ENCODE measurements at regions not wholly inside any gene's neighbourhood (a gene's known extent, or its start where the extent isn't known, plus 50 kb on each side); places are given as distances from the start of the nearest gene placed in this dataset.

- no peak for DNase-seq
Measured at GRCh38 chr2:241924069-241924908, 54.8 kb downstream of the RTP5 start.

- DNase-seq: no peak
Measured at GRCh38 chr2:241924909-241925250, 55.4 kb downstream of the RTP5 start.

- no peak for DNase-seq
Measured at GRCh38 chr2:241925277-241925676, 55.7 kb downstream of the RTP5 start.

- no peak for DNase-seq
Measured at GRCh38 chr2:241925821-241926441, 56.4 kb downstream of the RTP5 start.

- no peak for DNase-seq
Measured at GRCh38 chr2:241926541-241927311, 57.2 kb downstream of the RTP5 start.

- no peak for DNase-seq
Measured at GRCh38 chr2:241929551-241930490, 60.3 kb downstream of the RTP5 start.

GRCh38 chr2:241931084-241931975, 61.8 kb downstream of the RTP5 start:
- DNase-seq: no peak

- DNase-seq: no peak
Measured at GRCh38 chr2:241931976-241932898, 62.7 kb downstream of the RTP5 start.

GRCh38 chr2:241932899-241933178, 63.3 kb downstream of the RTP5 start:
- no peak for DNase-seq

DNA sequence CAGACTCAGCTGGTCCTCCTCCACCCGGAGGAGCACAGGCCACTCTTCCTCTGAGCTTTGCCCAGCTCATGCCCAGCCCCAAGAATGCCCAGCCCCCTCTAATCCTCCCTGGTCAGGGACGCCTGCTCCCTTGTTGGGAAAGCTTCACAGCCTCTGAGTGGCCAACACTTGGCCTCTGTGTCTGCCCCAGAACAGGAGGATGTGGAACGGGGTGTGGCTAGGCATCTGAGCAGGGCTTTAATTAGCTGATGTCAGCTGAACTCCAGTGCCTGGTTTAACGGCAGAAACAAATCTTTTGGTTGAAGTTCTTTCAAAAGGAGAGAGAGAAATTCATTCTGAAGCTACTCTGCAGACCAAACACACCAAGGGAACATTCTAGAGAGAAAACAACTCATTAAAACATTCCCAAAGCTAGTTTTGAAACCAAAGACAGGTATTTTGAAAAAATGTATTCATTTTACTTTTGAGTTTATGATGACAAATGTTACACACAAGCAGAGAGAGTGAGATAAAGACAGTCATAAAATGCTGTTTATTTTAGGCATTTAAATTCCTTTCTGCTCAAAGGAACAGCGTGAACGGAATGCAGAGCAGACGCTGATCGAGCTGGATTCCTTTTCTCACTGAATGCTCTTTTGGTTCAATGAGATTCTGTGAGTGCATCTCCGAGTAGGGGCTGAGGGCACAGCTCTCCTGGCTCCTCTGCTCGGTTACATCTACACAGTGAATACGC, 63.8 kb downstream of the RTP5 start:
- no peak for DNase-seq

DNA sequence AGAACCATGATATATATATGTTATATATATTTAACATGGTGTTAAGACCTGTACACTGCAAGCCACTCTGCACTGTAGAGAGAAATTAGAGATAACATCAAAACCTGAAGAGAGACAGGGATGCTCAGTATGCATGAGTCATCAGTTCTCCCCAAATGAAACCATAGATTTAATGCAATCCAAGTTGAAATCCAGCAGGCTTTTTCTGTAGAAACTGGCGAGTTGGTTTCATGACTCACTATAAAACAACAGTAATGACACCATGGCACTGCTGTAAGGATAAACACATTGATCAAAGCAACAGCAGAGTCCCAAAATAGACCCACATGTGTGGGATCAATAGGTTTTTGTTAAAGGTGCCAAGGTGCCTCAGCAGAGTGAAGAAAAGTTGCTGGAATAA, 65.8 kb downstream of the RTP5 start:
- no peak for DNase-seq

DNA sequence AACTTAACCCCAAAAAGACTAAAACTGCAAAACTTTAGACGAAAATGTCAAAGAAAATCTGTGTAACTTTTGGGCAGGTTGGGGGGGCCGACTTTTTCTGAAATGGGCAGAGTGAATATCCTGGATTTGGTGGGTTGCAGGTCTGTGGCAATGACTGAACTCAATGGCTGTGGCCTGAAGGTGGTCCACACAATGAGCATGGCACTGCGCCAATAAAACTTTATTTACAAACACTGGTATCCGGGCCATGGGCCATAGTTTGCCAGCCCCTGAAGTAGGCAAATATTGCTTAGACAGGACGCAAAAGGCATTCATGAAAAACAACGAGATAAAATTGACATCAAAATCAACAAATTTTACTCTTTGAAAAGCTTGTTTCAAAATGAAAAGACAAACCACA, 66.2 kb downstream of the RTP5 start:
- no peak for DNase-seq

DNA sequence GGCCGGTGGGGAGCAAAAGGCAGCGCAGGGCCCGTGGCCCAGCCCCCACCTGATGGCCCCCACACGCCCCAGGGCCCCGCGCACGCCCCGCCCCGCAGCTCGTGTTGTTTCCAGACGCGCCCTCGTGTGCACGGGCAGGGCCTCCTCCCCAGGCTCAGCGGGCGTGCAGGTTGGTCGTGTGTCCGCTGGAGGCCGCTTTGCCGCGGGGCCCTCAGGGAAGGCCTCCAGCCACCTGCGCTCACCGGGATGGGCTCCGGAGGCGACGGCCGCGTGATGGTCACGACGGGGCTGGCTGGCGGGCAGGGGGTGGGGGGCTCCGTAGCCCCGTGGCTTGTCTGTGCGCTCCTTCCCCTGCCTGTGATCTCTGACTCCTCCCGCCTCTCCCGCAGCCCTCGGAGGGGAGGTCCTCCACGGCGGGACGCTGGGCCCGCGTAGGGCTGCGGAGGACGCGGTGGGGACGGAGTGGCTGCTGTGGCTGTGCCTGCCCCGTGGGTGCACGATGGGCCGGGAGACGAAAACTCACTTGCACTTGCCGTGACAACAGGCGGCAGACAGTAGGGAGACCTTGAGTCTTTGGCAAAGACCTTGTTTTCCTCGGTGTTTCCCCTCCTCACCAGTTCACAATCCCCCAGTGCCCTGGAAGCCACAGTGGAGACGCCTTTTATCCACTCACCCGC, 67.1 kb downstream of the RTP5 start:
- no peak for DNase-seq

DNA sequence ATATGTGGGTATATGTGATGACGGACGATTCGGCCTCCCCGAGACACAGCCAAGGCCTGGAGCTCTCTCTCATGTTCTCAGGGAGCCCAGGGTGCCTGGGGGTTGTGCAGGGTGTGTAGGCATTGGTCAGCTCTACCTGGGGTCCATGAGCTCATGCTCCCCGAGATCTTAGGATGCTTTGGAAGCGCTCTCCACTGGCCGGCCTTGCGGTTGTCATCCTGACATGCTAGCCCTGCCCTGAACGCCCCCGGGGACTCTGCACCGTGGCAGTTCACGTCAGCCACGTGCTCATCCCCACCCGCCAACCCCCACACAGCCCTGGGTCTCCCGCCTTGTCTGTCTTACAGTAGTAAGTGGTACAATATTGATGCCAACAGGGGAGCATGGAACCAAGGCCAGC, 67.8 kb downstream of the RTP5 start:
- DNase-seq: no peak

GRCh38 chr2:241939541-241939940, 70.0 kb downstream of the RTP5 start:
- no peak for DNase-seq

- DNase-seq: no peak
Measured at GRCh38 chr2:241940329-241940728, 70.8 kb downstream of the RTP5 start.

DNA sequence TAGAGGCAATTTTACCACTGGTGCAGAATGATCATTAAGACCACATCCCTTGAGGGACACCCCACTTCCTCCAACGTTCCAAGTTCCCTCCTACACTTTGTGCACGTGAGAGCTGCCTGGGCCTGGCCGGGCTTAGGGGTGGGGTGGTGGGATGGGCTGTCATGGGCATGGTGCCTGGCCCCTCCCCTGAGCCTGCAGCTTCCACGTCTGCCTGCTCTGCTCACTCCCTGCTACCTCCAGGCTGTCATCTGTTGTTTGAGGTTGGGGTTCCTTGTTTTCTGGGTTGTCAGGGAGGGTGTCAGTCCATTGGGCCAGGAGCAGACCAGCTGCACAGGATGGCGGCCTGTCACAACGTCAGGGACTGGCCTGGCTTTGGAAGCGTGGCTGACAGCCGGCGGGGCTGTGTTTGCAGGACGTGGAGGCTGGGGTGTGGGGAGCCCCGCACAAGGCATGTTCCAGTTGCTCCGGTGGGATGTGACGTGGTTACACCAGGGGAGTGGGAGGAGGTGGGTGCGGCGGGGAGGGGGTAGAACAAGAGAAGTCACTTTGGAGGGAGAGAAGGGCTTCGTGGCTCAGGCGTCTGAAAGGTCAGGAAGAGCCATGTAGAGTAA, 72.3 kb downstream of the RTP5 start:
- peak; percentile 27 for DNase-seq

GRCh38 chr2:241942416-241943208, 73.1 kb downstream of the RTP5 start:
- DNase-seq: no peak

All from right hindlimb (tissue), 1 donor.